ENCODE measurements at regions not wholly inside any gene's neighbourhood (a gene's known extent, or its start where the extent isn't known, plus 50 kb on each side); places are given as distances from the start of the nearest gene placed in this dataset.

DNA sequence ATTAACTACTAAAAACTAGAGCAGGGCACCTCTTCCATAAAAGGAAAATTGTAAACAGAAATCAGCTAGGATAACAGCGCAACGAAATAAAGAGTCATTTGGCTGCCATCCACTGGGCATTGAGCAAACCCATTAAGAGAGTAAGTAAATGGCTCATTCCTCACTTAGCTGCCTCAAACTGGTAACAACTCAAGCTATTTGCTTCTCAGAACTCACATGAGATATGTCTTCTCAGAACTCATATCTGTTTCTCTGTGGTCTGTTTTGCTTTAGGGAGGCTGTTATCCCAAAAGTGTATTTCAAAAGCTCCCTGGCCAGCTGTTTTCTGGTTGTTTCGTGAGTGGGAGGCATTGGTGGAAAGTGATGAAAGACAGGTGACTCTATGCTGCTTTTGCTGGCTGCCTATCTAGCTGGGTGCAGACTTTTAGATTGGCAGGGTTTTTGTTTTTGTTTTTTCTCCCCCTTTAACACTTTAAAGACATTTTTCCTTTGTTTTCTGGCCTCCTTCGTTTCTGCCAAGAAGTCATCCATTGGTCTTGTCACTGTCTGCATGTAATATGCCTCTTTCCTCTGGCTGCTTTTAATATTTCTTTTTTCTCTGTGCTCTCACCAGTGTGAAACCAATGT lies 269.2 kb upstream of the RGS18 start:
- Histone ChIP-seq H3K36me3 (ENCODE audit: control insufficient read depth in 2 of 2, extremely low read depth in 1 of 2, insufficient read depth in 2 of 2, low read length in 2 of 2) (no peaks in the 10 kb centered on the region), H2AFZ (ENCODE audit: control insufficient read depth, low read length) (no peak overlapping the region), H3K27ac (ENCODE audit: control insufficient read depth, insufficient read depth, low read length) (no peak overlapping the region), H3K4me1 (ENCODE audit: control insufficient read depth, extremely low read depth, insufficient read depth, low read length) (no peaks in the 10 kb centered on the region), H4K20me1 (ENCODE audit: control insufficient read depth, extremely low read depth, insufficient read depth, low read length) (no peaks in the 10 kb centered on the region), H3K4me3 (ENCODE audit: control insufficient read depth in 2 of 3, extremely low read depth in 1 of 3, insufficient read depth in 2 of 3, low read depth in 1 of 3, low read length in 3 of 3) (no peak overlapping the region), H3K9me1 (ENCODE audit: control insufficient read depth, extremely low read depth, insufficient read depth, low read length) (no peaks in the 10 kb centered on the region), H3K27me3 (ENCODE audit: control insufficient read depth, extremely low read depth, insufficient read depth, low read length) (no peaks in the 10 kb centered on the region), H3K4me2 (ENCODE audit: control insufficient read depth, extremely low read depth, insufficient read depth, low read depth, low read length) (no peak overlapping the region), H3K79me2 (ENCODE audit: control insufficient read depth, insufficient read depth, low read length) (no peaks in the 10 kb centered on the region), H3K9ac (ENCODE audit: control insufficient read depth, extremely low read depth, insufficient read depth, low read length) (no peak overlapping the region), H3K9me3 (ENCODE audit: control insufficient read depth, low read depth, low read length) (no peaks in the 10 kb centered on the region)
- no peak for TF ChIP-seq EZH2 (IDR thresholded peaks at IDR 0.05; ENCODE audit: low read length)
- TF ChIP-seq, protein P1, sequence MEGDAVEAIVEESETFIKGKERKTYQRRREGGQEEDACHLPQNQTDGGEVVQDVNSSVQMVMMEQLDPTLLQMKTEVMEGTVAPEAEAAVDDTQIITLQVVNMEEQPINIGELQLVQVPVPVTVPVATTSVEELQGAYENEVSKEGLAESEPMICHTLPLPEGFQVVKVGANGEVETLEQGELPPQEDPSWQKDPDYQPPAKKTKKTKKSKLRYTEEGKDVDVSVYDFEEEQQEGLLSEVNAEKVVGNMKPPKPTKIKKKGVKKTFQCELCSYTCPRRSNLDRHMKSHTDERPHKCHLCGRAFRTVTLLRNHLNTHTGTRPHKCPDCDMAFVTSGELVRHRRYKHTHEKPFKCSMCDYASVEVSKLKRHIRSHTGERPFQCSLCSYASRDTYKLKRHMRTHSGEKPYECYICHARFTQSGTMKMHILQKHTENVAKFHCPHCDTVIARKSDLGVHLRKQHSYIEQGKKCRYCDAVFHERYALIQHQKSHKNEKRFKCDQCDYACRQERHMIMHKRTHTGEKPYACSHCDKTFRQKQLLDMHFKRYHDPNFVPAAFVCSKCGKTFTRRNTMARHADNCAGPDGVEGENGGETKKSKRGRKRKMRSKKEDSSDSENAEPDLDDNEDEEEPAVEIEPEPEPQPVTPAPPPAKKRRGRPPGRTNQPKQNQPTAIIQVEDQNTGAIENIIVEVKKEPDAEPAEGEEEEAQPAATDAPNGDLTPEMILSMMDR (optimal IDR thresholded peaks at IDR 0.05 in 1 of 3, IDR thresholded peaks at IDR 0.05 in 1 of 3, conservative IDR thresholded peaks at IDR 0.05 in 1 of 3; ENCODE audit: extremely low read depth in 1 of 3, insufficient read depth in 2 of 3, low read length in 3 of 3), result no peak
- FAIRE-seq (no peak), DNase-seq (ENCODE audit: low read depth, low spot score) (no peak)
- dilution Hi-C loops (cut with MboI; ENCODE audit: extremely low pct_ligation_motif_present, low sequenced_read_pairs), result no loop called here

DNA sequence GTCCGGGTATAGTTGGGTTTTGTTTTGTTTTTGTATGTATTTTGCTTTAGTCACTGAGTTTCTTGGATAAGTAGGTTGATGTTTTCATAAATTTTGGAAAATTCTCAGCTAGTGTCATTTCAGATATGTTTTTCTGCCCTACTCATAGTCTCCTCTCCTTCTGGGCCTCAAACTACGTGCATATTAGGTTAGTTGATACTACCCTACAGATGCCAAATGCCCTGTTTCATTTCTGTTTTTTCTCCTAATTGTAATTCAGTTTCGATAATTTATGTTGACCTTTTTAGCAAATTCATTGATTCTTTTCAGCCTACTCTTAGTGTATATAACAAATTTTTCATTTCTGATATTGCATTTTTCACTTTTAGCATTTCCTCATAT lies 268.6 kb upstream of the RGS18 start:
- Histone ChIP-seq H3K79me2 (ENCODE audit: control insufficient read depth, insufficient read depth, low read length) (no peaks in the 10 kb centered on the region), H3K4me2 (ENCODE audit: control insufficient read depth, extremely low read depth, insufficient read depth, low read depth, low read length) (no peak overlapping the region), H3K9me1 (ENCODE audit: control insufficient read depth, extremely low read depth, insufficient read depth, low read length) (no peaks in the 10 kb centered on the region), H2AFZ (ENCODE audit: control insufficient read depth, low read length) (no peak overlapping the region), H3K4me1 (ENCODE audit: control insufficient read depth, extremely low read depth, insufficient read depth, low read length) (no peaks in the 10 kb centered on the region), H3K27ac (ENCODE audit: control insufficient read depth, insufficient read depth, low read length) (no peak overlapping the region), H3K9me3 (ENCODE audit: control insufficient read depth, low read depth, low read length) (no peaks in the 10 kb centered on the region), H3K36me3 (ENCODE audit: control insufficient read depth in 2 of 2, extremely low read depth in 1 of 2, insufficient read depth in 2 of 2, low read length in 2 of 2) (no peaks in the 10 kb centered on the region), H4K20me1 (ENCODE audit: control insufficient read depth, extremely low read depth, insufficient read depth, low read length) (no peaks in the 10 kb centered on the region), H3K27me3 (ENCODE audit: control insufficient read depth, extremely low read depth, insufficient read depth, low read length) (no peaks in the 10 kb centered on the region), H3K4me3 (ENCODE audit: control insufficient read depth in 2 of 3, extremely low read depth in 1 of 3, insufficient read depth in 2 of 3, low read depth in 1 of 3, low read length in 3 of 3) (no peak overlapping the region), H3K9ac (ENCODE audit: control insufficient read depth, extremely low read depth, insufficient read depth, low read length) (no peak overlapping the region)
- TF ChIP-seq, protein P1 (optimal IDR thresholded peaks at IDR 0.05 in 1 of 3, IDR thresholded peaks at IDR 0.05 in 1 of 3, conservative IDR thresholded peaks at IDR 0.05 in 1 of 3; ENCODE audit: extremely low read depth in 1 of 3, insufficient read depth in 2 of 3, low read length in 3 of 3), result no peak
- no peak for TF ChIP-seq EZH2 (IDR thresholded peaks at IDR 0.05; ENCODE audit: low read length)
- FAIRE-seq (no peak), DNase-seq (ENCODE audit: low read depth, low spot score) (no peak)
- dilution Hi-C loops (cut with MboI; ENCODE audit: extremely low pct_ligation_motif_present, low sequenced_read_pairs), result no loop called here

Data from keratinocyte (primary cell).